Hepatocyte (in vitro differentiated cells): ENCODE measurements at regions not wholly inside any gene's neighbourhood (a gene's known extent, or its start where the extent isn't known, plus 50 kb on each side); places are given as distances from the start of the nearest gene placed in this dataset.

ENCODE experiments used
- DNase-seq: peaks from one replicate; pipeline ENCODE4 v3.0.0-alpha.2; 2016; ENCODE audit warnings: low spot score
- H2AFZ ChIP-seq: fragments of 200-600 bp; sonication (generic); 2 replicates; pipeline ENCODE4 v1.6.0; 2016; ENCODE audit warnings: antibody characterized with exemption, mild to moderate bottlenecking
- H3K27ac ChIP-seq: fragments of 200-600 bp; sonication (generic); 2 replicates; pipeline ENCODE4 v1.5.1; 2016; ENCODE audit warnings: mild to moderate bottlenecking
- H3K27me3 ChIP-seq: fragments of 200-600 bp; sonication (generic); 2 replicates; pipeline ENCODE4 v1.6.1; 2016
- H3K36me3 ChIP-seq: fragments of 200-600 bp; sonication (generic); replicated peaks from 2 replicates; pipeline ENCODE4 v1.5.1; 2016; ENCODE audit warnings: low read depth; ENCODE audit not compliant: insufficient read depth
- H3K4me1 ChIP-seq: fragments of 200-600 bp; sonication (generic); 2 replicates; pipeline ENCODE4 v1.5.1; 2016; ENCODE audit warnings: mild to moderate bottlenecking, moderate library complexity; ENCODE audit not compliant: insufficient read depth
- H3K4me2 ChIP-seq: fragments of 200-600 bp; sonication (generic); 2 replicates; pipeline ENCODE4 v1.6.0; 2016
- H3K4me3 ChIP-seq: fragments of 200-600 bp; sonication (generic); 2 replicates; pipeline ENCODE4 v1.5.1; 2016; ENCODE audit warnings: mild to moderate bottlenecking
- H3K79me2 ChIP-seq: fragments of 200-600 bp; sonication (generic); 2 replicates; pipeline ENCODE4 v1.6.0; 2017; ENCODE audit warnings: mild to moderate bottlenecking
- H3K9me2 ChIP-seq: fragments of 200-600 bp; sonication (generic); replicated peaks from 2 replicates; pipeline ENCODE4 v1.6.0; 2017; ENCODE audit warnings: mild to moderate bottlenecking; ENCODE audit not compliant: insufficient read depth
- H3K9me3 ChIP-seq: fragments of 200-600 bp; sonication (generic); 2 replicates; pipeline ENCODE4 v1.5.1; 2016; ENCODE audit warnings: low read depth, mild to moderate bottlenecking
- H4K20me1 ChIP-seq: fragments of 200-600 bp; sonication (generic); 2 replicates; pipeline ENCODE4 v1.6.0; 2016; ENCODE audit warnings: mild to moderate bottlenecking; ENCODE audit not compliant: insufficient read depth, poor library complexity, severe bottlenecking
- EZH2 ChIP-seq: fragments of 200-600 bp; sonication (generic); IDR thresholded peaks from 2 replicates; pipeline ENCODE4 v1.6.1; 2016; ENCODE audit warnings: antibody characterized with exemption, mild to moderate bottlenecking, borderline replicate concordance
- EZH2phosphoT487 ChIP-seq: fragments of 200-600 bp; sonication (generic); IDR thresholded peaks from one replicate; pipeline ENCODE4 v1.6.1; 2018; ENCODE audit warnings: antibody characterized with exemption, mild to moderate bottlenecking, low read depth, moderate library complexity; ENCODE audit not compliant: unreplicated experiment, severe bottlenecking
- WGBS: methylation state at CpG from one replicate; pipeline ENCODE4 v1.1.6; 2016; ENCODE audit warnings: low lambda C conversion rate; ENCODE audit errors: missing lambda C conversion rate; 5-methylcytosine and 5-hydroxymethylcytosine counted together
- TF ChIP-seq, protein P1 (sequence below): fragments of 200-600 bp; sonication (generic); IDR thresholded peaks from 2 replicates; pipeline ENCODE4 v1.5.1; 2016; ENCODE audit warnings: antibody characterized with exemption, mild to moderate bottlenecking; ENCODE audit not compliant: poor library complexity

DNA sequence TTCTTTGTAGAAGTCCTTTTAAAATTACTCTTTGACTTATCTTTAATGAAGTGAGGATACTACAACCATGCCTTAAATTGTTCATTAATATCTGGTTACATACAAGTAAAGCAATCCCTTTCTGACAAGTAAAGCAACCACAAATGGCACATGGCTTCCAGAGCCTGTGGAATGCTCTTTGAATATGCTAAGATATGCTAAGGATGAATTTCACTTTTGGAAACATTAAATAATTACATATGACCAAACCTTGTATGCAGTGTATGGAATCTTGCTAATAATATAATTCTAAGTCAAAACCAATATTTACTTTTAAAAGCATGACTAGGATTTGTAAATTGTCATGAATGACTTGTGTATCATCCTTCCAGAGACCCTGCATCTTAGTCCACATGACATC, 1711.2 kb upstream of the CELF4 start:
- Histone ChIP-seq H4K20me1 (no peaks in the 10 kb centered on the region), H3K79me2 (no peaks in the 10 kb centered on the region), H3K27ac (no peak overlapping the region), H3K36me3 (no peaks in the 10 kb centered on the region), H3K27me3 (no peaks in the 10 kb centered on the region), H3K9me2 (no peaks in the 10 kb centered on the region), H3K4me2 (no peak overlapping the region), H3K4me1 (no peaks in the 10 kb centered on the region), H2AFZ (no peak overlapping the region), H3K4me3 (no peak overlapping the region), H3K9me3 (no peaks in the 10 kb centered on the region)
- no peak for DNase-seq
- TF ChIP-seq, protein P1, sequence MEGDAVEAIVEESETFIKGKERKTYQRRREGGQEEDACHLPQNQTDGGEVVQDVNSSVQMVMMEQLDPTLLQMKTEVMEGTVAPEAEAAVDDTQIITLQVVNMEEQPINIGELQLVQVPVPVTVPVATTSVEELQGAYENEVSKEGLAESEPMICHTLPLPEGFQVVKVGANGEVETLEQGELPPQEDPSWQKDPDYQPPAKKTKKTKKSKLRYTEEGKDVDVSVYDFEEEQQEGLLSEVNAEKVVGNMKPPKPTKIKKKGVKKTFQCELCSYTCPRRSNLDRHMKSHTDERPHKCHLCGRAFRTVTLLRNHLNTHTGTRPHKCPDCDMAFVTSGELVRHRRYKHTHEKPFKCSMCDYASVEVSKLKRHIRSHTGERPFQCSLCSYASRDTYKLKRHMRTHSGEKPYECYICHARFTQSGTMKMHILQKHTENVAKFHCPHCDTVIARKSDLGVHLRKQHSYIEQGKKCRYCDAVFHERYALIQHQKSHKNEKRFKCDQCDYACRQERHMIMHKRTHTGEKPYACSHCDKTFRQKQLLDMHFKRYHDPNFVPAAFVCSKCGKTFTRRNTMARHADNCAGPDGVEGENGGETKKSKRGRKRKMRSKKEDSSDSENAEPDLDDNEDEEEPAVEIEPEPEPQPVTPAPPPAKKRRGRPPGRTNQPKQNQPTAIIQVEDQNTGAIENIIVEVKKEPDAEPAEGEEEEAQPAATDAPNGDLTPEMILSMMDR, result no peak
- TF ChIP-seq EZH2phosphoT487, result no peak
- TF ChIP-seq EZH2, result no peak

DNA sequence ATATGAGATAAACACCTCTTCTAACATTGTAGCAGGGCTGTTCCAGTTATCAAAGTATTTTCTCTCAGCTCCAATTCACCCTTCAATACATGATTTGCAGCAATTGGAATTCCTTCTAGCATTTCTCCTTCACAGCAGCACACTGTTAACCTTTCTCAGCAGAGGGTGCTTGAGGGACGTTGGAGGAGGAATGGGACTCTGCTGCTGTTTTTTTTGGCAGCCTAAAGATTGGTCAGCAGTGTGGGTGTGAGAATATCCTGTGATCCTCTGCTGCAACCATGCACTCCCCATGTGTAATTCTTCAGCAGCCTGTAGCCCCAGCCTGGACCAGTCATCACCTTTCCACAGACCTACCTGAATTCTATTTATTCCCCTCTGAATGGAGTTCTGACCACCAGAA, 1708.9 kb upstream of the CELF4 start:
- Histone ChIP-seq H3K27ac (no peak overlapping the region), H3K4me3 (no peak overlapping the region), H3K79me2 (no peaks in the 10 kb centered on the region), H3K9me3 (no peaks in the 10 kb centered on the region), H3K4me2 (no peak overlapping the region), H2AFZ (no peak overlapping the region), H3K9me2 (no peaks in the 10 kb centered on the region), H3K4me1 (no peaks in the 10 kb centered on the region), H3K27me3 (no peaks in the 10 kb centered on the region), H3K36me3 (no peaks in the 10 kb centered on the region), H4K20me1 (no peaks in the 10 kb centered on the region)
- DNase-seq, result no peak
- 63% methylated on average over 1 of the region's 1 CpG for WGBS
- TF ChIP-seq, protein P1, result no peak
- no peak for TF ChIP-seq EZH2phosphoT487
- TF ChIP-seq EZH2, result no peak

DNA sequence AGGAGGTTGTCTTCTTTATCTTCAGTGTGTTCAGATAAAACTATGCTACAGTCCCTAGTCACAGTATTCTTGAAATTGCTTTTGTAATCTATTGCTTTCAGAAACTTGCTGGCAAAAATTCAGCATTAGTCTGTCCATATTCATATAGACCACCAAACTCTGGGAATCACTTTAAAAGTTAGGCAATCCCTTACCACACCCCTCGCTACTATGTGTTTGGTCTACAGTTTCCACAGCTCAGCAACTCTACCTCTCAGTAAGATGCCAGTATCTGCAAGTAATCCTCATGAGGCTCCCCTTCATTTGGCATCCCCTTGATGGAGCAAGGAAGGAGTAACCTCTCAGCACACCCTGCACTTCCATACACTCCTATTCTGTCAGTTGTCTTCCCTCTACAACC, 1706.6 kb upstream of the CELF4 start:
- Histone ChIP-seq H3K79me2 (no peaks in the 10 kb centered on the region), H3K9me2 (no peaks in the 10 kb centered on the region), H3K9me3 (no peaks in the 10 kb centered on the region), H3K4me2 (no peak overlapping the region), H4K20me1 (no peaks in the 10 kb centered on the region), H3K27me3 (no peaks in the 10 kb centered on the region), H3K4me3 (no peak overlapping the region), H3K4me1 (no peaks in the 10 kb centered on the region), H3K27ac (no peak overlapping the region), H2AFZ (no peak overlapping the region), H3K36me3 (no peaks in the 10 kb centered on the region)
- no peak for DNase-seq
- WGBS, result 80% methylated on average over 1 of the region's 1 CpG
- TF ChIP-seq EZH2phosphoT487 (no peak), EZH2 (no peak)
- TF ChIP-seq, protein P1, result no peak

DNA sequence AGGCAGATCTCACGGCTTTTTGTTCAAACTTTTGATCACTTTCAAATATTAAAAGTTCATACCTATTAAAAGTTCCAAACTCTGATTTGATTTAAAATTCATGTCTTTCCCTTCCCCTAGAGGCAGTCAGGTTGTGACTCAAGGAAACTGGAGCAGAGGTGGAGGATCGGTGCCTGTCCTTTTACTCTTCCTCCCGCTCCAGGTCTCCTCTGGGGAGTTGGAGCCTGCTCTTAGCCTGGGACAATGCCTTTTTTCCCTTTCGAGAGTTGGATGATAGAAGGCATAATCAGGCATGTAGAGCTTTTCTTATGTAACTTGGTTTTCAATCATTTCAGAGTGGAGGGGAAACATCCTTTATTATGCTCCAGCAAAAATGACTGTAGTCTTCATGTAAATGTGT, 1706.1 kb upstream of the CELF4 start:
- TF ChIP-seq EZH2, result no peak
- TF ChIP-seq EZH2phosphoT487, result no peak
- TF ChIP-seq, protein P1, result no peak
- Histone ChIP-seq H3K36me3 (no peaks in the 10 kb centered on the region), H3K4me2 (no peak overlapping the region), H3K4me1 (no peaks in the 10 kb centered on the region), H3K27ac (no peak overlapping the region), H3K79me2 (no peaks in the 10 kb centered on the region), H2AFZ (no peak overlapping the region), H3K9me2 (no peaks in the 10 kb centered on the region), H3K4me3 (no peak overlapping the region), H4K20me1 (no peaks in the 10 kb centered on the region), H3K27me3 (no peaks in the 10 kb centered on the region), H3K9me3 (no peaks in the 10 kb centered on the region)
- WGBS, result 86% methylated on average over 4 of the region's 4 CpGs
- no peak for DNase-seq
